Suprapubic skin (tissue), 4 donors: ENCODE measurements at regions not wholly inside any gene's neighbourhood (a gene's known extent, or its start where the extent isn't known, plus 50 kb on each side); places are given as distances from the start of the nearest gene placed in this dataset.

ENCODE experiments used
- DNase-seq, 2 donors: peaks; one replicate each; pipeline ENCODE4 v3.0.0-alpha.2; 2019; ENCODE audit warnings: low spot score in 2 of 2
- H3K27ac ChIP-seq: fragments of 200-600 bp; sonication (generic); one replicate; pipeline ENCODE4 v1.5.1; 2019
- H3K27me3 ChIP-seq: fragments of 200-600 bp; sonication (generic); one replicate; pipeline ENCODE4 v1.5.1; 2019
- H3K36me3 ChIP-seq: fragments of 200-600 bp; sonication (generic); one replicate; pipeline ENCODE4 v1.5.1; 2019
- H3K4me1 ChIP-seq: fragments of 200-600 bp; sonication (generic); one replicate; pipeline ENCODE4 v1.5.1; 2019
- H3K4me3 ChIP-seq: fragments of 200-600 bp; sonication (generic); one replicate; pipeline ENCODE4 v1.5.1; 2019; ENCODE audit warnings: mild to moderate bottlenecking
- H3K9me3 ChIP-seq: fragments of 200-600 bp; sonication (generic); one replicate; pipeline ENCODE4 v1.5.1; 2019
- CTCF ChIP-seq, 2 donors: fragments of 200-600 bp in 1 of 2; fragments of 450-650 bp in 1 of 2; sonication (generic) in 1 of 2; IDR thresholded peaks; one replicate each; pipeline ENCODE4 v1.5.1; 2016 to 2019; ENCODE audit warnings: antibody characterized with exemption in 2 of 2, mild to moderate bottlenecking in 1 of 2, moderate library complexity in 1 of 2
- EP300 ChIP-seq: sonication (generic); formaldehyde crosslinking; IDR thresholded peaks from one replicate; pipeline ENCODE4 v1.6.1; 2017; ENCODE audit warnings: antibody characterized with exemption
- POLR2A ChIP-seq, 2 donors: fragments of 450-650 bp; IDR thresholded peaks; one replicate each; pipeline ENCODE4 v1.6.1; 2017; ENCODE audit warnings: antibody characterized with exemption in 2 of 2, mild to moderate bottlenecking in 2 of 2, moderate library complexity in 2 of 2
- POLR2AphosphoS5 ChIP-seq, 3 donors: sonication (generic); formaldehyde crosslinking; IDR thresholded peaks; one replicate each; pipeline ENCODE4 v1.6.1; 2017; ENCODE audit warnings: antibody characterized with exemption in 3 of 3
- WGBS: methylation state at CpG from one replicate; pipeline ENCODE4 v1.1.5; 2018; 5-methylcytosine and 5-hydroxymethylcytosine counted together

- Histone ChIP-seq H3K4me3 (no peak overlapping the region), H3K27ac (no peak overlapping the region), H3K4me1 (no peaks in the 10 kb centered on the region), H3K9me3 (no peaks in the 10 kb centered on the region), H3K36me3 (no peaks in the 10 kb centered on the region), H3K27me3 (no peaks in the 10 kb centered on the region)
- no peak for DNase-seq
- 70% methylated on average over 10 of the region's 10 CpGs for WGBS
- TF ChIP-seq CTCF (IDR thresholded peaks at IDR 0.05) (no peak), POLR2A (IDR thresholded peaks at IDR 0.05) (no peak), POLR2AphosphoS5 (IDR thresholded peaks at IDR 0.05) (no peak), EP300 (no peak)
Measured at GRCh38 chr16:80167657-80168390, 373.0 kb upstream of the DYNLRB2 start.

GRCh38 chr16:80166082-80166481 is 374.7 kb upstream of the DYNLRB2 start:
- 90% methylated on average over 3 of the region's 3 CpGs for WGBS
- Histone ChIP-seq H3K36me3 (no peaks in the 10 kb centered on the region), H3K4me1 (no peaks in the 10 kb centered on the region), H3K27ac (no peak overlapping the region), H3K27me3 (no peaks in the 10 kb centered on the region), H3K4me3 (no peak overlapping the region), H3K9me3 (no peaks in the 10 kb centered on the region)
- no peak for DNase-seq
- TF ChIP-seq POLR2AphosphoS5 (IDR thresholded peaks at IDR 0.05), result no peak
- TF ChIP-seq POLR2A (IDR thresholded peaks at IDR 0.05), result no peak
- TF ChIP-seq CTCF (IDR thresholded peaks at IDR 0.05), result no peak
- TF ChIP-seq EP300, result no peak

DNA sequence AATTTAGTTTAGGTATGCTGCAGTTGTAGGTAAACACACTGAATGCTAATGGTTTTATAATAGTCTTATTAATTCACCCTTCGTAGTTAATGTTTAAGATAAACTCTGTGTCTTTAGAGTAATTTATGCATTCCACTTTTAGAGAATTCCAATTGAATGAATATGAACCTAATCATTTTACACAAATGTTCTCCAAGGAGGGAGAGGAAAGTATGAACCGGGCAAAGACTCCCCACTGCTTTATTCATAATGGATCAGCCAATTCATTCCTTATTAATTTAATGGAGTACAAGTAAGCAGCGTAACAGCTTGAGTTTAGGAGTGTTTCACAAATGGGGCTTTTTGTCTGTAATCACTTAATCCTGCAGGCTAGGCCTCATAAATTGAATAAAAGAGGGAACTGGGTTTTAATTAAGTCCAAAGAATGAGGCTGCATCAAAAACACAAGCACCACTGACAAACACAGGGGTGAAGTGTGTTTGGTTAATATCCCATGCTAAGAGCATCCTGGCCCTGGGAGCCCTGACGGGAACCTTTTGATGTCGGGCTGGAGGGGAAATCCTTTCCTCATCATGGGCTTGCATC is 375.7 kb upstream of the DYNLRB2 start:
- Histone ChIP-seq H3K36me3 (no peaks in the 10 kb centered on the region), H3K27me3 (no peaks in the 10 kb centered on the region)
- WGBS, result 86% methylated on average over 5 of the region's 5 CpGs

DNA sequence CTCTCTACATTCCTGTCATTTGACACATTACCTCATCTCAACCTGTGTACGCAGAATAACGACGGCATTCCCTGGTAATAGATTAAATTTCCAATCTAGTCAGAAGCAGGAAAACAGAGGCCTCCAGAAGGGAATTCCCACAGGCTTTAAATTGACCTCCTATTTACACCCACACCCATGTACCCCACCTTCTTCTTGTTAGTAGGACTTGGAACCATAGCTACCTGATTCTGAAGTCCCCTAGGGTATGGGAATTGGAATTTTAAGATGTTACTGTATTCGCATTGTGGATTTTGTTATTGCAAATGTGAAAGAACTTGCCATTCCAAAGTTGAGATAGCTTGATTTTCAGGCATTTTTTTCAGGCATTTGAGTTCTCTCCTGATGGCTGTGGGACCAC is 377.5 kb upstream of the DYNLRB2 start:
- TF ChIP-seq POLR2AphosphoS5 (IDR thresholded peaks at IDR 0.05) (no peak), POLR2A (IDR thresholded peaks at IDR 0.05) (no peak), CTCF (IDR thresholded peaks at IDR 0.05) (no peak)
- no peaks in the 10 kb centered on the region for H3K36me3 ChIP-seq
- H3K4me3 ChIP-seq, result no peak overlapping the region
- no peaks in the 10 kb centered on the region for H3K27me3 ChIP-seq
- H3K9me3 ChIP-seq, result no peaks in the 10 kb centered on the region
- no peaks in the 10 kb centered on the region for H3K4me1 ChIP-seq
- WGBS, result 94% methylated on average over 4 of the region's 4 CpGs
- no peak overlapping the region for H3K27ac ChIP-seq
- DNase-seq, result no peak

More for the DNA sequence above, 375.7 kb upstream of the DYNLRB2 start:
- H3K27ac ChIP-seq, result no peak overlapping the region
- TF ChIP-seq EP300, result no peak
- TF ChIP-seq POLR2AphosphoS5 (IDR thresholded peaks at IDR 0.05), result no peak
- no peaks in the 10 kb centered on the region for H3K4me1 ChIP-seq
- DNase-seq, result no peak
- no peak overlapping the region for H3K4me3 ChIP-seq
- no peaks in the 10 kb centered on the region for H3K9me3 ChIP-seq

- Histone ChIP-seq H3K4me1 (no peaks in the 10 kb centered on the region), H3K4me3 (no peak overlapping the region), H3K36me3 (no peaks in the 10 kb centered on the region), H3K27me3 (no peaks in the 10 kb centered on the region), H3K27ac (no peak overlapping the region), H3K9me3 (no peaks in the 10 kb centered on the region)
- no peak for DNase-seq
- TF ChIP-seq POLR2AphosphoS5 (IDR thresholded peaks at IDR 0.05) (no peak), EP300 (no peak), CTCF (IDR thresholded peaks at IDR 0.05) (no peak), POLR2A (IDR thresholded peaks at IDR 0.05) (no peak)
- 89% methylated on average over 12 of the region's 12 CpGs for WGBS
Measured at GRCh38 chr16:80161799-80162739, 378.7 kb upstream of the DYNLRB2 start.
